Neural cell (in vitro differentiated cells): ENCODE measurements at regions not wholly inside any gene's neighbourhood (a gene's known extent, or its start where the extent isn't known, plus 50 kb on each side); places are given as distances from the start of the nearest gene placed in this dataset.

ENCODE experiments used
- CTCF ChIP-seq: fragments of 450-650 bp; IDR thresholded peaks from 2 replicates; pipeline ENCODE4 v1.5.1; 2014; ENCODE audit warnings: antibody characterized with exemption, mild to moderate bottlenecking, moderate library complexity; ENCODE audit not compliant: poor library complexity, severe bottlenecking
- EP300 ChIP-seq: fragments of 450-650 bp; conservative IDR thresholded peaks from 2 replicates; pipeline ENCODE4 v1.6.1; 2014; ENCODE audit warnings: antibody characterized with exemption, mild to moderate bottlenecking, moderate library complexity; ENCODE audit not compliant: poor library complexity, severe bottlenecking
- POLR2AphosphoS5 ChIP-seq: IDR thresholded peaks from 2 replicates; pipeline ENCODE4 v1.6.1; 2012
- RAD21 ChIP-seq: fragments of 450-650 bp; conservative IDR thresholded peaks from 2 replicates; pipeline ENCODE4 v1.6.1; 2014; ENCODE audit warnings: antibody characterized with exemption, mild to moderate bottlenecking, moderate library complexity
- SMC3 ChIP-seq: fragments of 450-650 bp; conservative IDR thresholded peaks from 2 replicates; pipeline ENCODE4 v1.6.1; 2014; ENCODE audit warnings: antibody characterized with exemption, mild to moderate bottlenecking, moderate library complexity; ENCODE audit not compliant: poor library complexity
- TAF1 ChIP-seq: IDR thresholded peaks from 2 replicates; pipeline ENCODE4 v1.6.1; 2012; ENCODE audit warnings: low read depth
- TF ChIP-seq, protein P1 (sequence below): IDR thresholded peaks from 2 replicates; pipeline ENCODE4 v1.6.1; 2012; ENCODE audit warnings: borderline replicate concordance

DNA sequence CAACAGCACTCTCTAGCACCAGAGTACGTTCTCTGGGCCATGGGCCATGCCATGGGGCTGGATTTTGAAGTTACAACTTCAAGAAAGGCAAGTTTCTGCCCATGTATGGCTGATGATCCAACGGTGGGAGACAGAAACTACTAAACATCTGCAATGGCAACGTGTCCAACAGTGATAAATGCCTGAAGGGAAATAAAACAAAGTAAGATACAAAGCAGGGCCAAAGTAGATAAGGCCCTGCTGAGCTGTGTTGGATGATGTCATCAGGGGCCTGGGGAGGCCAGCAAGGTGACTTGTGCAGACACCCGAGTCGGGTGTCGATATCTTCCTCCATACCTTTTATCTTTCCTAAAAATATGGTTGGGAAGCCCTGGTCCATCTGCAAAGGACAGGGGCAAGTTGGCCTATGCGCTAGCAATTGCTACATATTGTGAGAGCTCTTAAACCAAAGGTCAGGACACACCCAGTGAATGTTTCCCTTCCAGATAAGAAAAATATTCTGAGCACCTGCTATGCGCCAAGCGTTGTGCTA, 487.2 kb downstream of the MN1 start:
- TF ChIP-seq EP300 (no peak), CTCF (no peak), TAF1 (no peak), RAD21 (no peak), POLR2AphosphoS5 (no peak), SMC3 (no peak)
- TF ChIP-seq, protein P1, sequence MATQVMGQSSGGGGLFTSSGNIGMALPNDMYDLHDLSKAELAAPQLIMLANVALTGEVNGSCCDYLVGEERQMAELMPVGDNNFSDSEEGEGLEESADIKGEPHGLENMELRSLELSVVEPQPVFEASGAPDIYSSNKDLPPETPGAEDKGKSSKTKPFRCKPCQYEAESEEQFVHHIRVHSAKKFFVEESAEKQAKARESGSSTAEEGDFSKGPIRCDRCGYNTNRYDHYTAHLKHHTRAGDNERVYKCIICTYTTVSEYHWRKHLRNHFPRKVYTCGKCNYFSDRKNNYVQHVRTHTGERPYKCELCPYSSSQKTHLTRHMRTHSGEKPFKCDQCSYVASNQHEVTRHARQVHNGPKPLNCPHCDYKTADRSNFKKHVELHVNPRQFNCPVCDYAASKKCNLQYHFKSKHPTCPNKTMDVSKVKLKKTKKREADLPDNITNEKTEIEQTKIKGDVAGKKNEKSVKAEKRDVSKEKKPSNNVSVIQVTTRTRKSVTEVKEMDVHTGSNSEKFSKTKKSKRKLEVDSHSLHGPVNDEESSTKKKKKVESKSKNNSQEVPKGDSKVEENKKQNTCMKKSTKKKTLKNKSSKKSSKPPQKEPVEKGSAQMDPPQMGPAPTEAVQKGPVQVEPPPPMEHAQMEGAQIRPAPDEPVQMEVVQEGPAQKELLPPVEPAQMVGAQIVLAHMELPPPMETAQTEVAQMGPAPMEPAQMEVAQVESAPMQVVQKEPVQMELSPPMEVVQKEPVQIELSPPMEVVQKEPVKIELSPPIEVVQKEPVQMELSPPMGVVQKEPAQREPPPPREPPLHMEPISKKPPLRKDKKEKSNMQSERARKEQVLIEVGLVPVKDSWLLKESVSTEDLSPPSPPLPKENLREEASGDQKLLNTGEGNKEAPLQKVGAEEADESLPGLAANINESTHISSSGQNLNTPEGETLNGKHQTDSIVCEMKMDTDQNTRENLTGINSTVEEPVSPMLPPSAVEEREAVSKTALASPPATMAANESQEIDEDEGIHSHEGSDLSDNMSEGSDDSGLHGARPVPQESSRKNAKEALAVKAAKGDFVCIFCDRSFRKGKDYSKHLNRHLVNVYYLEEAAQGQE, result no peak
